Esophagus squamous epithelium (tissue), 5 donors: ENCODE measurements at regions not wholly inside any gene's neighbourhood (a gene's known extent, or its start where the extent isn't known, plus 50 kb on each side); places are given as distances from the start of the nearest gene placed in this dataset.
"Not testable (repeated sequence)": the region's sequence is repeated elsewhere in the genome, so short reads cannot be mapped to it uniquely, and the experiment has no call there.

Experiments
- DNase-seq: peaks from one replicate; lab custom pipeline; 2025; lab: John Stamatoyannopoulos, UW
- H3K27ac ChIP-seq, 4 donors: fragments of 200-600 bp; sonication (generic); one replicate each; pipeline ENCODE4 v1.5.1; 2016 to 2019; ENCODE audit warnings: mild to moderate bottlenecking in 1 of 4
- H3K27me3 ChIP-seq, 4 donors: fragments of 200-600 bp; sonication (generic); 1 replicate in 3 of 4; 2 replicates in 1 of 4; pipeline versions ENCODE4 v1.5.1 to v1.6.0; 2017 to 2021; ENCODE audit warnings: antibody characterized with exemption in 1 of 4
- H3K36me3 ChIP-seq, 3 donors: fragments of 200-600 bp; sonication (generic); one replicate each; pipeline ENCODE4 v1.5.1; 2016 to 2019
- H3K4me1 ChIP-seq, 3 donors: fragments of 200-600 bp; sonication (generic); one replicate each; pipeline ENCODE4 v1.5.1; 2017 to 2019
- H3K4me3 ChIP-seq, 4 donors: fragments of 200-600 bp; sonication (generic); 1 replicate in 3 of 4; 2 replicates in 1 of 4; pipeline ENCODE4 v1.5.1; 2016 to 2019; ENCODE audit warnings: mild to moderate bottlenecking in 2 of 4, moderate library complexity in 1 of 4
- H3K9me3 ChIP-seq, 3 donors: fragments of 200-600 bp; sonication (generic); one replicate each; pipeline ENCODE4 v1.5.1; 2016 to 2019
- CTCF ChIP-seq, 6 experiments: fragments of 450-650 bp in 4 of 6; fragments of 200-600 bp in 2 of 6; sonication (generic) in 2 of 6; IDR thresholded peaks; one replicate each; pipeline ENCODE4 v1.5.1; 2016 to 2019; ENCODE audit warnings: antibody characterized with exemption in 6 of 6, mild to moderate bottlenecking in 4 of 6, moderate library complexity in 4 of 6
- POLR2A ChIP-seq, 4 donors: fragments of 450-650 bp; IDR thresholded peaks; one replicate each; pipeline ENCODE4 v1.6.1; 2017; ENCODE audit warnings: antibody characterized with exemption in 4 of 4, mild to moderate bottlenecking in 4 of 4, moderate library complexity in 3 of 4
- WGBS, 2 donors: methylation state at CpG; one replicate each; pipeline ENCODE4 v1.1.5; 2018; 5-methylcytosine and 5-hydroxymethylcytosine counted together
- intact Hi-C: fragments of 100-400 bp; cut with DNase I; formaldehyde crosslinking; loops from one replicate; pipeline ENCODE4 v1.15.0; 2022
- donor health status: DM: yes; HTN: yes; CAD: no.

- Histone ChIP-seq H3K36me3 (no peaks in the 10 kb centered on the region), H3K27me3 (no peaks in the 10 kb centered on the region), H3K27ac (no peak overlapping the region), H3K9me3 (no peaks in the 10 kb centered on the region), H3K4me1 (peaks cover 0 to 34% (median 2%) of the 10 kb centered on the region in 3 donors), H3K4me3 (no peak overlapping the region)
- 95 to 96% methylated on average over 2 of the region's 2 CpGs for WGBS, 2 donors
- no peak for DNase-seq
- TF ChIP-seq POLR2A (IDR thresholded peaks at IDR 0.05) (no peak), CTCF (IDR thresholded peaks at IDR 0.05) (no peak)
- intact Hi-C loops = no loop called here
These were observed 79.6 kb upstream of the CARMIL1 start for GRCh38 chr6:25199544-25199943.

GRCh38 chr6:25202504-25202903 is 76.7 kb upstream of the CARMIL1 start:
- TF ChIP-seq CTCF (IDR thresholded peaks at IDR 0.05) (no peak), POLR2A (IDR thresholded peaks at IDR 0.05) (no peak)
- H3K4me3 ChIP-seq = no peak overlapping the region

GRCh38 chr6:25205629-25206028 is 73.5 kb upstream of the CARMIL1 start:
- Histone ChIP-seq H3K4me3 (no peak overlapping the region), H3K27me3 (no peaks in the 10 kb centered on the region), H3K36me3 (no peaks in the 10 kb centered on the region), H3K9me3 (no peaks in the 10 kb centered on the region), H3K4me1 (no peaks in the 10 kb centered on the region), H3K27ac (no peak overlapping the region)
- intact Hi-C loops = no loop called here
- DNase-seq = no peak
- no peak for TF ChIP-seq POLR2A (IDR thresholded peaks at IDR 0.05)
- TF ChIP-seq CTCF (IDR thresholded peaks at IDR 0.05) = no peak

More at GRCh38 chr6:25202504-25202903, 76.7 kb upstream of the CARMIL1 start:
- DNase-seq = no peak
- intact Hi-C loops = no loop called here
- no peaks in the 10 kb centered on the region for H3K27me3 ChIP-seq
- H3K27ac ChIP-seq = no peak overlapping the region
- H3K36me3 ChIP-seq = no peaks in the 10 kb centered on the region
- no peaks in the 10 kb centered on the region for H3K9me3 ChIP-seq
- H3K4me1 ChIP-seq = peaks cover 0 to 5% (median 0%) of the 10 kb centered on the region in 3 donors

GRCh38 chr6:25207453-25208155 is 71.6 kb upstream of the CARMIL1 start:
- intact Hi-C loops = not testable (repeated sequence)

GRCh38 chr6:25215881-25216280 is 63.3 kb upstream of the CARMIL1 start:
- WGBS, 2 donors = 70 to 80% methylated on average over 7 of the region's 7 CpGs
- no peak overlapping the region for H3K27ac ChIP-seq
- DNase-seq = no peak

More at GRCh38 chr6:25207453-25208155, 71.6 kb upstream of the CARMIL1 start:
- not testable (repeated sequence) for H3K4me3 ChIP-seq, DNase-seq, H3K4me1 ChIP-seq, H3K36me3 ChIP-seq, H3K27ac ChIP-seq, H3K9me3 ChIP-seq, H3K27me3 ChIP-seq
- WGBS, 2 donors = 35 to 46% methylated on average over 2 to 5 of the region's 5 CpGs

More at GRCh38 chr6:25215881-25216280, 63.3 kb upstream of the CARMIL1 start:
- Histone ChIP-seq H3K4me1 (peaks cover 4 to 37% (median 13%) of the 10 kb centered on the region in 3 donors), H3K4me3 (no peak overlapping the region), H3K27me3 (no peaks in the 10 kb centered on the region), H3K9me3 (no peaks in the 10 kb centered on the region), H3K36me3 (no peaks in the 10 kb centered on the region)
- TF ChIP-seq POLR2A (IDR thresholded peaks at IDR 0.05) (no peak), CTCF (IDR thresholded peaks at IDR 0.05) (no peak)
- intact Hi-C loops = no loop called here
